Liver (tissue), 3 donors: ENCODE measurements at regions not wholly inside any gene's neighbourhood (a gene's known extent, or its start where the extent isn't known, plus 50 kb on each side); places are given as distances from the start of the nearest gene placed in this dataset.

Experiments used
- FOXA1 ChIP-seq: IDR thresholded peaks from 2 replicates; pipeline ENCODE4 v1.6.1; 2016; ENCODE audit warnings: antibody characterized with exemption
- JUND ChIP-seq, 2 donors: IDR thresholded peaks; 2 replicates each; pipeline ENCODE4 v1.6.1; 2016; ENCODE audit warnings: antibody characterized with exemption in 2 of 2
- RAD21 ChIP-seq, 2 donors: IDR thresholded peaks; 2 replicates each; pipeline ENCODE4 v1.6.1; 2016; ENCODE audit warnings: antibody characterized with exemption in 2 of 2, mild to moderate bottlenecking in 2 of 2
- TAF1 ChIP-seq: conservative IDR thresholded peaks from 2 replicates; pipeline ENCODE4 v1.6.1; 2016; ENCODE audit warnings: antibody characterized with exemption, mild to moderate bottlenecking
- YY1 ChIP-seq: IDR thresholded peaks from 2 replicates; pipeline ENCODE4 v1.6.1; 2016; ENCODE audit warnings: antibody characterized with exemption, mild to moderate bottlenecking
- TF ChIP-seq, protein P1 (sequence below): fragments of 150-350 bp; IDR thresholded peaks from 2 replicates; pipeline ENCODE4 v1.5.1; 2017; ENCODE audit warnings: improper control_type of control experiment, low read depth, low read length; ENCODE audit not compliant: missing input control
- TF ChIP-seq, protein P2 (sequence below): IDR thresholded peaks from 2 replicates; pipeline ENCODE4 v1.6.1; 2016; ENCODE audit warnings: antibody characterized with exemption, mild to moderate bottlenecking
- TF ChIP-seq, protein P3 (sequence below): IDR thresholded peaks from 2 replicates; pipeline ENCODE4 v1.6.1; 2016; ENCODE audit warnings: antibody characterized with exemption
- TF ChIP-seq, protein P4 (sequence below): IDR thresholded peaks from 2 replicates; pipeline ENCODE4 v1.6.1; 2016; ENCODE audit warnings: antibody characterized with exemption
- donor health status: healthy.
- donor health status: healthy.

DNA sequence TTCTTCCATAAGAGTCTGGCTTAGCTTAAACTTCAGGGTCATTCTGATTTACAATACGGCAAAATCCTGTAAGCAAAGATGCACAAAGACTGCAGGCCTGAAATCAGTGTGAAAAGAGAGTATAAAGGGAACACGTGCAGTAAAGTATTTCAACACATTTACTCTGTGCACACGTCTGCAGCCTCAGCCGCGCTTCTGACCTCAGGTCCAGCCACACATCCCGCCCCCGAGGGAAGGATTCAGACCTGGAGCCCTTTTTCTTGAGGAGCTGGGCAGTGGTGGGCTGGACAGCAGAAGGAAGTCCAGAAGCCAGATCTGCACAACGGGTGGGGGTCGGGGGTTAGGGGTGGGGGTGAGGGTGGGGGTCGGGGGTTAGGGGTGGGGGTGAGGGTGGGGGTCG lies 58.9 kb upstream of the FAM20C start:
- TF ChIP-seq, protein P1, sequence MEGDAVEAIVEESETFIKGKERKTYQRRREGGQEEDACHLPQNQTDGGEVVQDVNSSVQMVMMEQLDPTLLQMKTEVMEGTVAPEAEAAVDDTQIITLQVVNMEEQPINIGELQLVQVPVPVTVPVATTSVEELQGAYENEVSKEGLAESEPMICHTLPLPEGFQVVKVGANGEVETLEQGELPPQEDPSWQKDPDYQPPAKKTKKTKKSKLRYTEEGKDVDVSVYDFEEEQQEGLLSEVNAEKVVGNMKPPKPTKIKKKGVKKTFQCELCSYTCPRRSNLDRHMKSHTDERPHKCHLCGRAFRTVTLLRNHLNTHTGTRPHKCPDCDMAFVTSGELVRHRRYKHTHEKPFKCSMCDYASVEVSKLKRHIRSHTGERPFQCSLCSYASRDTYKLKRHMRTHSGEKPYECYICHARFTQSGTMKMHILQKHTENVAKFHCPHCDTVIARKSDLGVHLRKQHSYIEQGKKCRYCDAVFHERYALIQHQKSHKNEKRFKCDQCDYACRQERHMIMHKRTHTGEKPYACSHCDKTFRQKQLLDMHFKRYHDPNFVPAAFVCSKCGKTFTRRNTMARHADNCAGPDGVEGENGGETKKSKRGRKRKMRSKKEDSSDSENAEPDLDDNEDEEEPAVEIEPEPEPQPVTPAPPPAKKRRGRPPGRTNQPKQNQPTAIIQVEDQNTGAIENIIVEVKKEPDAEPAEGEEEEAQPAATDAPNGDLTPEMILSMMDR, result no peak
- TF ChIP-seq, protein P2, sequence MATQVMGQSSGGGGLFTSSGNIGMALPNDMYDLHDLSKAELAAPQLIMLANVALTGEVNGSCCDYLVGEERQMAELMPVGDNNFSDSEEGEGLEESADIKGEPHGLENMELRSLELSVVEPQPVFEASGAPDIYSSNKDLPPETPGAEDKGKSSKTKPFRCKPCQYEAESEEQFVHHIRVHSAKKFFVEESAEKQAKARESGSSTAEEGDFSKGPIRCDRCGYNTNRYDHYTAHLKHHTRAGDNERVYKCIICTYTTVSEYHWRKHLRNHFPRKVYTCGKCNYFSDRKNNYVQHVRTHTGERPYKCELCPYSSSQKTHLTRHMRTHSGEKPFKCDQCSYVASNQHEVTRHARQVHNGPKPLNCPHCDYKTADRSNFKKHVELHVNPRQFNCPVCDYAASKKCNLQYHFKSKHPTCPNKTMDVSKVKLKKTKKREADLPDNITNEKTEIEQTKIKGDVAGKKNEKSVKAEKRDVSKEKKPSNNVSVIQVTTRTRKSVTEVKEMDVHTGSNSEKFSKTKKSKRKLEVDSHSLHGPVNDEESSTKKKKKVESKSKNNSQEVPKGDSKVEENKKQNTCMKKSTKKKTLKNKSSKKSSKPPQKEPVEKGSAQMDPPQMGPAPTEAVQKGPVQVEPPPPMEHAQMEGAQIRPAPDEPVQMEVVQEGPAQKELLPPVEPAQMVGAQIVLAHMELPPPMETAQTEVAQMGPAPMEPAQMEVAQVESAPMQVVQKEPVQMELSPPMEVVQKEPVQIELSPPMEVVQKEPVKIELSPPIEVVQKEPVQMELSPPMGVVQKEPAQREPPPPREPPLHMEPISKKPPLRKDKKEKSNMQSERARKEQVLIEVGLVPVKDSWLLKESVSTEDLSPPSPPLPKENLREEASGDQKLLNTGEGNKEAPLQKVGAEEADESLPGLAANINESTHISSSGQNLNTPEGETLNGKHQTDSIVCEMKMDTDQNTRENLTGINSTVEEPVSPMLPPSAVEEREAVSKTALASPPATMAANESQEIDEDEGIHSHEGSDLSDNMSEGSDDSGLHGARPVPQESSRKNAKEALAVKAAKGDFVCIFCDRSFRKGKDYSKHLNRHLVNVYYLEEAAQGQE, result no peak
- TF ChIP-seq JUND (IDR thresholded peaks at IDR 0.05), result no peak
- TF ChIP-seq, protein P3, sequence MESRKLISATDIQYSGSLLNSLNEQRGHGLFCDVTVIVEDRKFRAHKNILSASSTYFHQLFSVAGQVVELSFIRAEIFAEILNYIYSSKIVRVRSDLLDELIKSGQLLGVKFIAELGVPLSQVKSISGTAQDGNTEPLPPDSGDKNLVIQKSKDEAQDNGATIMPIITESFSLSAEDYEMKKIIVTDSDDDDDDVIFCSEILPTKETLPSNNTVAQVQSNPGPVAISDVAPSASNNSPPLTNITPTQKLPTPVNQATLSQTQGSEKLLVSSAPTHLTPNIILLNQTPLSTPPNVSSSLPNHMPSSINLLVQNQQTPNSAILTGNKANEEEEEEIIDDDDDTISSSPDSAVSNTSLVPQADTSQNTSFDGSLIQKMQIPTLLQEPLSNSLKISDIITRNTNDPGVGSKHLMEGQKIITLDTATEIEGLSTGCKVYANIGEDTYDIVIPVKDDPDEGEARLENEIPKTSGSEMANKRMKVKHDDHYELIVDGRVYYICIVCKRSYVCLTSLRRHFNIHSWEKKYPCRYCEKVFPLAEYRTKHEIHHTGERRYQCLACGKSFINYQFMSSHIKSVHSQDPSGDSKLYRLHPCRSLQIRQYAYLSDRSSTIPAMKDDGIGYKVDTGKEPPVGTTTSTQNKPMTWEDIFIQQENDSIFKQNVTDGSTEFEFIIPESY, result no peak
- TF ChIP-seq, protein P4, sequence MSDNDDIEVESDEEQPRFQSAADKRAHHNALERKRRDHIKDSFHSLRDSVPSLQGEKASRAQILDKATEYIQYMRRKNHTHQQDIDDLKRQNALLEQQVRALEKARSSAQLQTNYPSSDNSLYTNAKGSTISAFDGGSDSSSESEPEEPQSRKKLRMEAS, result no peak
- TF ChIP-seq YY1, result no peak
- no peak for TF ChIP-seq TAF1
- TF ChIP-seq RAD21 (IDR thresholded peaks at IDR 0.05), result no peak
- TF ChIP-seq FOXA1, result no peak
